ENCODE measurements at regions not wholly inside any gene's neighbourhood (a gene's known extent, or its start where the extent isn't known, plus 50 kb on each side); places are given as distances from the start of the nearest gene placed in this dataset.
A peak's percentile ranks its signal among the peaks of the same experiment; 100 is the strongest.
"Not testable (repeated sequence)": the region's sequence is repeated elsewhere in the genome, so short reads cannot be mapped to it uniquely, and the experiment has no call there.

DNA sequence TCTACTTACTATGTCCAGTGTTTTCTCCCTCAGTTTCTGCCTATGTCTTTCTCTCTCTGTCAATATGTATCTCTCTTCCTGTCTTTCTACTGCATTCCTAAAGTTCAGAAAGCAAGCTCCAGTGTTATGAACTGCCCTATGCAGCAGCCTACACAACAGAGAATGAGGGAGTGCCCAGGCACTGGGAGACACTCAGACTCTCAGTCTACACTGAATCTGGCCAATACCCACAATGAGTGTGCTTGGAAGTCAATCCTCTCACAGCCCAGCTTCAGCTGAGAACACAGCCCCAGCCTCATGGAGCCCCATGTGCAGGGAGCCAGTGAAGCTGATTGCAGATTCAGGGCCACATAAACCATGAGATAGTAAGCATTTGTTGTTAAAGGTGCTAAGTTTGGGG, 128.7 kb downstream of the ALG10 start:
- Histone ChIP-seq H3K27me3 (no peaks in the 10 kb centered on the region), H3K36me3 (no peaks in the 10 kb centered on the region), H3K4me3 (no peak overlapping the region), H3K27ac (no peak overlapping the region), H3K4me1 (no peaks in the 10 kb centered on the region), H3K9me3 (no peaks in the 10 kb centered on the region)
- no peak for ATAC-seq
- intact Hi-C loops (cut with DNase I), result no loop called here
- DNase-seq, result no peak
- TF ChIP-seq, protein P1, sequence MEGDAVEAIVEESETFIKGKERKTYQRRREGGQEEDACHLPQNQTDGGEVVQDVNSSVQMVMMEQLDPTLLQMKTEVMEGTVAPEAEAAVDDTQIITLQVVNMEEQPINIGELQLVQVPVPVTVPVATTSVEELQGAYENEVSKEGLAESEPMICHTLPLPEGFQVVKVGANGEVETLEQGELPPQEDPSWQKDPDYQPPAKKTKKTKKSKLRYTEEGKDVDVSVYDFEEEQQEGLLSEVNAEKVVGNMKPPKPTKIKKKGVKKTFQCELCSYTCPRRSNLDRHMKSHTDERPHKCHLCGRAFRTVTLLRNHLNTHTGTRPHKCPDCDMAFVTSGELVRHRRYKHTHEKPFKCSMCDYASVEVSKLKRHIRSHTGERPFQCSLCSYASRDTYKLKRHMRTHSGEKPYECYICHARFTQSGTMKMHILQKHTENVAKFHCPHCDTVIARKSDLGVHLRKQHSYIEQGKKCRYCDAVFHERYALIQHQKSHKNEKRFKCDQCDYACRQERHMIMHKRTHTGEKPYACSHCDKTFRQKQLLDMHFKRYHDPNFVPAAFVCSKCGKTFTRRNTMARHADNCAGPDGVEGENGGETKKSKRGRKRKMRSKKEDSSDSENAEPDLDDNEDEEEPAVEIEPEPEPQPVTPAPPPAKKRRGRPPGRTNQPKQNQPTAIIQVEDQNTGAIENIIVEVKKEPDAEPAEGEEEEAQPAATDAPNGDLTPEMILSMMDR (IDR thresholded peaks at IDR 0.05), result no peak

DNA sequence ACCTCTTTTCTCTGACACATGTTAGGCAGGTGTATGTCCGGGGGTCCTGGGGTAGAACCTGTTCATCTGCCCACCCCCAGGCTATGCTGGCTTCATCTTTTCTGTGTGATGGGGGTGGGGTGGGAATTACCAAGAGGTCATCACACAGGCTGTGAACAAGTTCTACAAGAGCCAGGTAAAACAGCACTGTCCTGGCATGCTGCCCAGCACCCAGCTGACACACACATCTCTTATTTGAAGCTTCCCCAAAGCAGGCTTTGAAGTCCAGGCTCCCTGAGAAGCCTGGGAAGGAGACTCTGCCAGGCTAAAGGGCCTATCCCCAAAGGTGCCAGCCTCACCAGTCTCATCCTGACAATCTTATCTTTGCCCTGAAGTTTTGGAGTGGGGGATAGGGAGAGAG, 141.1 kb downstream of the ALG10 start:
- intact Hi-C loops (cut with DNase I), result no loop called here
- DNase-seq (no peak), ATAC-seq (no peak)
- Histone ChIP-seq H3K9me3 (peaks cover 0 to 7% of the 10 kb centered on the region in 2 donors), H3K36me3 (no peaks in the 10 kb centered on the region), H3K4me1 (no peaks in the 10 kb centered on the region), H3K27me3 (no peaks in the 10 kb centered on the region), H3K27ac (no peak overlapping the region), H3K4me3 (no peak overlapping the region)
- TF ChIP-seq, protein P1 (IDR thresholded peaks at IDR 0.05), result no peak

DNA sequence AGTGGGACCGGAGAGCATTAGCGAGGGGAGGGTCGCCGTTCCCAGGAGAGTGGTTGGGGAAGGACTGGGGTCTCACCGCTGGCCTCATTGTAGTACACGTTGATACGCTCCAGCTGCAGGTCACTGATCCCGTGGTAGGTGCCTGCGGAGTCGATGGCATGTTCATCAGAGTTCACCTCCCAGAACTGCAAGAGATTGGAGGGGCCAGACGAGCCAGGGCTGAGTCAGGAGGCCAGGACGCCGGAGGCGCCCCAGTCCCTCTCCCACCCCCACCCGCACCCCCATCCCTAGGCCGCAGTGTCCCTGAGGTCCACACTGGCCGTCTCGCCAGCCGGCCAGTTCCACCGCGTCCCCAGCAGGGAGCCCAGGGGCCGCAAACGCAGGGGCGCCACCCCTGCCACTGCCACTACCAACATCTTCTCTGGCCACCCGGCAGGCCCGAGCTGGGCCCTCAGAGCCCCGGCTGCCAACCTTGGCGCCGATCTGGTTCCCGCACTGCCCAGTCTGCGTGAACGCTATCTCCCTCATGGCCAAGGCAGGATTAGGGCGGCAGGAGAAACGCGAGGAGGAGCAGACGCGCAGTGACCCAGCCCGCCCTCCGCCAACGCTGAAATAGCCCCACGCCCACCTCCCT, 144.2 kb downstream of the ALG10 start:
- TF ChIP-seq, protein P1 (IDR thresholded peaks at IDR 0.05), result no peak
- no peak overlapping the region for H3K27ac ChIP-seq
- H3K36me3 ChIP-seq, result no peaks in the 10 kb centered on the region
- ATAC-seq (no peak), DNase-seq (peak in 1 of 4 donors; percentile 62)
- no peak overlapping the region for H3K4me3 ChIP-seq
- H3K4me1 ChIP-seq, result no peaks in the 10 kb centered on the region
- peaks cover 0 to 7% of the 10 kb centered on the region in 2 donors for H3K9me3 ChIP-seq
- intact Hi-C loops (cut with DNase I), result no loop called here
- H3K27me3 ChIP-seq, result no peaks in the 10 kb centered on the region

DNA sequence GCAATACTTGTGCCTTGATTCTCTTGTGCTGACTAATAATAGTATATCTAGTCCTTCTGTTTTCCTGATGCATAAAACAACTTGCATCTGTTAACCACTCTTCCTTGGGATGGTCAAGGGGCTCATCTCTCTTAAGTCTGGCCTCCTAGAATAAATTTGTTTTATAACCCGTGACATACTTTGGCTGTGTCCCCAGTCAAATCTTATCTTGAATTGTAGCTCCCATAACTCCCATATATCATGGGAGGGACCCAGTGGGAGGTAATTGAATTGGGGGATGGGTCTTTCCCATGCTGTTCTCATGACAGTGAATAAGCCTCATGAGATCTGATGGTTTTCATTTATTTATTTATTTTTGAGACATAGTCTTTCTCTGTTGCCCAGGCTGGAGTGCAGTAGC, 146.2 kb downstream of the ALG10 start:
- H3K36me3 ChIP-seq; H3K27ac ChIP-seq; DNase-seq; H3K27me3 ChIP-seq; H3K4me3 ChIP-seq; H3K9me3 ChIP-seq; intact Hi-C loops (cut with DNase I); H3K4me1 ChIP-seq; ATAC-seq: not testable (repeated sequence)

DNA sequence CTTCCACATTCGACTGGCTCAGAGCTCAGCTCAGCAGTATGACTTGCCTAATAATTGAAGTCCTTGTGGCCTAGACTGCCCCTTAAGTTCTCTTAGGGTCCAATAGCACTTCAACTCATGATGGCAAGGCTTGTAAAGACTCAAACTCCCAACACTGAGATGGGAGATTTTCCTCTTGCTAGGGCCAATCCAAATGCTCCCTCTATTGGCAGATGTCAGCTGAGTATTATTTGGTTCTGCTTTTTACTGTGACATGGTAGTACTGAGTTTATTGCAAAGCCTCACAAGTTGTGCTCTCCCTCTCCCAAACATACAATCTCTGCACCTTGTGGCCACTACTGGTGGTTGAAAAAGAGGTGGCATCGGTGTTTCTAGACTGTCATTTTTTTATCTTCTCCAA, 164.2 kb downstream of the ALG10 start:
- TF ChIP-seq, protein P1 (IDR thresholded peaks at IDR 0.05), result no peak
- peaks cover 0 to under 1% of the 10 kb centered on the region in 2 donors for H3K9me3 ChIP-seq
- ATAC-seq (no peak), DNase-seq (no peak)
- no peaks in the 10 kb centered on the region for H3K36me3 ChIP-seq
- intact Hi-C loops (cut with DNase I), result no loop called here
- H3K4me3 ChIP-seq, result no peak overlapping the region
- no peaks in the 10 kb centered on the region for H3K4me1 ChIP-seq
- no peak overlapping the region for H3K27ac ChIP-seq
- H3K27me3 ChIP-seq, result no peaks in the 10 kb centered on the region

DNA sequence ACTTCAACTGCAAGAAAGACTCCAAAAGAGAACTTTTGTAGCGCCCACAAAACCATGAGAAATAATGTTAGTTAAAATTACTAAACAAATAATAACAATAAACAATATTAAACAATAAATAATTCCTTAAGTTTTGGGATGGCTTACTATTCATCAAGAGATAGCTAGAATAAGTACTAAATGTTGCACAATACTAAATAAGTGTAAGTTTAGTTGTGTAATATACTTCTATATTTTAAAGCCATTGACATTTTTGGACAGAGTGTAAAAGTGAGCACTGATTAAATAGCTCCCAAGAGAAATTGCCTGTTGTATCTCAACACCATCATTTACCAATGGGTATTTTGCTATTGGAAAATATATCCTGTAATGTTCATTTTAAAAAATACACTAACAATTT, 166.7 kb downstream of the ALG10 start:
- H3K9me3 ChIP-seq, result no peaks in the 10 kb centered on the region
- no peak overlapping the region for H3K27ac ChIP-seq
- no peaks in the 10 kb centered on the region for H3K27me3 ChIP-seq
- intact Hi-C loops (cut with DNase I), result no loop called here
- H3K4me1 ChIP-seq, result no peaks in the 10 kb centered on the region
- TF ChIP-seq, protein P1 (IDR thresholded peaks at IDR 0.05), result no peak
- H3K36me3 ChIP-seq, result no peaks in the 10 kb centered on the region
- ATAC-seq (no peak), DNase-seq (no peak)
- H3K4me3 ChIP-seq, result no peak overlapping the region
